ENCODE measurements at regions not wholly inside any gene's neighbourhood (a gene's known extent, or its start where the extent isn't known, plus 50 kb on each side); places are given as distances from the start of the nearest gene placed in this dataset.

- TF ChIP-seq CTCF (conservative IDR thresholded peaks at IDR 0.05): no peak
- TF ChIP-seq EZH2 (IDR thresholded peaks at IDR 0.05; ENCODE audit: low read depth): no peak
Measured at GRCh38 chr10:35704401-35704800, 62.3 kb upstream of the FZD8 start.
